GM12878 (cell line): ENCODE measurements at regions not wholly inside any gene's neighbourhood (a gene's known extent, or its start where the extent isn't known, plus 50 kb on each side); places are given as distances from the start of the nearest gene placed in this dataset.

Experiments used
- ATAC-seq: fragments of 200-7000 bp; cut with Tn5 transposase; 3 replicates; pipeline ENCODE4 v1.9.1; 2020; ENCODE audit warnings: mild to moderate bottlenecking, moderate library complexity
- BruUV-seq: library from RNA; stranded (reverse); fragments of 400-500 nt; replicated peaks from 2 replicates; lab custom pipeline; 2021; lab: Mats Ljungman, UMichigan
- CTCF ChIA-PET: fragments of 300-600 bp; sonication (Branson Sonifier 250); formaldehyde crosslinking; extraction: SDS; loops from one replicate; lab custom pipeline; 2021; ENCODE audit warnings: inconsistent platforms; lab: Yijun Ruan, JAX
- POLR2A ChIA-PET: fragments of 350-600 bp; formaldehyde crosslinking; extraction: SDS; loops from one replicate; lab custom pipeline; 2021; ENCODE audit warnings: inconsistent platforms; lab: Charles Lee
- RAD21 ChIA-PET: fragments of 300-600 bp; sonication (Branson Sonifier 250); formaldehyde crosslinking; loops from one replicate; lab custom pipeline; 2023; ENCODE audit warnings: antibody characterized with exemption; ENCODE audit not compliant: unreplicated experiment; lab: Charles Lee
- SMC1A ChIA-PET: fragments of 300-600 bp; sonication (Branson Sonifier 250); formaldehyde crosslinking; loops from one replicate; lab custom pipeline; 2023; ENCODE audit not compliant: unreplicated experiment, uncharacterized antibody; lab: Charles Lee
- DNase-seq: peaks from one replicate; pipeline ENCODE4 v3.0.0-alpha.2; 2011; ENCODE audit warnings: low read depth, low spot score
- FAIRE-seq: peaks from 3 replicates; lab custom pipeline; 2011; peaks lifted over from hg19 to GRCh38; lab: Jason Lieb, UNC
- H2AFZ ChIP-seq: 2 replicates; pipeline ENCODE4 v1.6.0; 2011; ENCODE audit warnings: low read depth, low read length, control low read depth; ENCODE audit not compliant: control insufficient read depth
- H3K27ac ChIP-seq: 2 replicates; pipeline ENCODE4 v1.5.1; 2011; ENCODE audit warnings: control low read depth; ENCODE audit not compliant: control insufficient read depth, insufficient read depth
- H3K27me3 ChIP-seq, 2 experiments: replicated peaks in 1 of 2; 2 replicates each; pipeline versions ENCODE4 v1.6.0 to v1.6.1; 2011; ENCODE audit warnings: low read length in 1 of 2; ENCODE audit not compliant: control insufficient read depth in 2 of 2, insufficient read depth in 2 of 2
- H3K36me3 ChIP-seq, 2 experiments: 2 replicates each; pipeline ENCODE4 v1.5.1; 2011; ENCODE audit warnings: low read length in 1 of 2; ENCODE audit not compliant: control insufficient read depth in 2 of 2, insufficient read depth in 2 of 2
- H3K4me1 ChIP-seq: 2 replicates; pipeline ENCODE4 v1.6.1; 2011; ENCODE audit warnings: mild to moderate bottlenecking, low read length, moderate library complexity, mixed read lengths; ENCODE audit not compliant: control insufficient read depth, insufficient read depth
- H3K4me2 ChIP-seq: 2 replicates; pipeline ENCODE4 v1.6.0; 2011; ENCODE audit warnings: control low read depth; ENCODE audit not compliant: control insufficient read depth, insufficient read depth
- H3K4me3 ChIP-seq: fragments of 200-600 bp; sonication (generic); 2 replicates; pipeline ENCODE4 v1.5.1; 2016
- H3K79me2 ChIP-seq: 2 replicates; pipeline ENCODE4 v1.6.0; 2011; ENCODE audit warnings: low read length; ENCODE audit not compliant: control insufficient read depth, insufficient read depth
- H3K9ac ChIP-seq: 2 replicates; pipeline ENCODE4 v1.8.0; 2011; ENCODE audit warnings: low read length, control low read depth, mixed read lengths; ENCODE audit not compliant: control insufficient read depth, insufficient read depth
- H3K9me3 ChIP-seq: replicated peaks from 3 replicates; pipeline ENCODE4 v1.5.1; 2011; ENCODE audit warnings: mild to moderate bottlenecking, low read length; ENCODE audit not compliant: control insufficient read depth, insufficient read depth
- H4K20me1 ChIP-seq: 2 replicates; pipeline ENCODE4 v1.6.0; 2011; ENCODE audit not compliant: control insufficient read depth, insufficient read depth
- BCLAF1 ChIP-seq: fragments of 450-650 bp; IDR thresholded peaks from 2 replicates; pipeline ENCODE4 v1.6.1; 2017; ENCODE audit warnings: antibody characterized with exemption, mild to moderate bottlenecking, moderate library complexity
- BMI1 ChIP-seq: fragments of 450-650 bp; IDR thresholded peaks from 2 replicates; pipeline ENCODE4 v1.6.1; 2016; ENCODE audit warnings: mild to moderate bottlenecking, moderate library complexity, borderline replicate concordance
- CREM ChIP-seq: IDR thresholded peaks from 2 replicates; pipeline ENCODE4 v1.6.1; 2014; ENCODE audit warnings: antibody characterized with exemption, low read depth
- GATAD2B ChIP-seq: fragments of 450-650 bp; conservative IDR thresholded peaks from 2 replicates; pipeline ENCODE4 v1.6.1; 2017; ENCODE audit warnings: low read depth, mild to moderate bottlenecking, moderate library complexity
- KAT2A ChIP-seq: conservative IDR thresholded peaks from 2 replicates; pipeline ENCODE4 v1.6.1; 2011; ENCODE audit warnings: low read depth, low read length; ENCODE audit not compliant: control insufficient read depth
- KLF5 ChIP-seq: fragments of 450-650 bp; IDR thresholded peaks from 2 replicates; pipeline ENCODE4 v1.6.1; 2014; ENCODE audit warnings: mild to moderate bottlenecking; ENCODE audit not compliant: partially characterized antibody
- NFYA ChIP-seq: IDR thresholded peaks from 2 replicates; pipeline ENCODE4 v1.6.1; 2011; ENCODE audit warnings: low read depth, mild to moderate bottlenecking, low read length, improper control_type of control experiment, borderline replicate concordance
- PML ChIP-seq: IDR thresholded peaks from 2 replicates; pipeline ENCODE4 v1.6.1; 2012; ENCODE audit warnings: low read length, inconsistent platforms
- RUNX3 ChIP-seq: IDR thresholded peaks from 2 replicates; pipeline ENCODE4 v1.6.1; 2012; ENCODE audit warnings: low read length, inconsistent platforms
- SRF ChIP-seq, 2 experiments: IDR thresholded peaks; 2 replicates each; pipeline ENCODE4 v1.6.1; 2011; ENCODE audit warnings: low read depth in 2 of 2, low read length in 2 of 2, mild to moderate bottlenecking in 1 of 2, moderate library complexity in 1 of 2
- STAT3 ChIP-seq: IDR thresholded peaks from 2 replicates; pipeline ENCODE4 v1.6.1; 2011; ENCODE audit warnings: low read depth, low read length, improper control_type of control experiment
- ZNF274 ChIP-seq: IDR thresholded peaks from one replicate; pipeline ENCODE4 v1.8.0; 2011; ENCODE audit not compliant: insufficient read length, insufficient read depth
- WGBS: methylation state at CpG from one replicate; pipeline ENCODE4 v1.1.6; 2016; ENCODE audit warnings: low lambda C conversion rate; ENCODE audit not compliant: insufficient replicate concordance, insufficient coverage; ENCODE audit errors: missing lambda C conversion rate; 5-methylcytosine and 5-hydroxymethylcytosine counted together
- in situ Hi-C: fragments of 300-500 bp; cut with MboI; formaldehyde crosslinking; loops from 9 replicates; pipeline ENCODE4 v1.14.3; 2018; ENCODE audit warnings: mixed read lengths
- intact Hi-C: fragments of 100-400 bp; cut with micrococcal nuclease; formaldehyde crosslinking; loops from one replicate; pipeline ENCODE4 v1.14.2; 2022; ENCODE audit not compliant: unreplicated experiment

GRCh38 chr3:3286014-3286413, 106.5 kb upstream of the CRBN start:
- no peak overlapping the region for H2AFZ ChIP-seq
- intact Hi-C loops (no loop called here), in situ Hi-C loops (no loop called here)
- H3K27me3 ChIP-seq: no peaks in the 10 kb centered on the region
- no peaks in the 10 kb centered on the region for H4K20me1 ChIP-seq
- POLR2A ChIA-PET: interaction anchor here (0.6 kb wide), 2 partner anchors 92 to 97 kb away, joined by 3 to 4 read pairs; no protein-coding TSS in a partner anchor
- no peak for ATAC-seq
- no peaks in the 10 kb centered on the region for H3K9me3 ChIP-seq
- H3K4me2 ChIP-seq: no peak overlapping the region
- no peak overlapping the region for H3K27ac ChIP-seq
- no TSS peak for BruUV-seq
- H3K4me1 ChIP-seq: no peaks in the 10 kb centered on the region
- SMC1A ChIA-PET: interaction anchor here (1.7 kb wide), 1 partner anchor 9 kb away, joined by 4 read pairs; no protein-coding TSS in a partner anchor
- no peak overlapping the region for H3K9ac ChIP-seq
- no peak for DNase-seq
- TF ChIP-seq GATAD2B (no peak), ZNF274 (no peak), RUNX3 (no peak), KAT2A (no peak), PML (no peak), CREM (no peak), BMI1 (no peak), KLF5 (no peak), SRF (IDR thresholded peaks at IDR 0.05; ENCODE audit: low read depth in 2 of 2, low read length in 2 of 2) (no peak), STAT3 (no peak), BCLAF1 (no peak), NFYA (no peak)
- TF ChIP-seq, all 136 proteins: peak for 0
- CTCF ChIA-PET: no interaction called here
- Histone ChIP-seq H3K79me2 (no peaks in the 10 kb centered on the region), H3K36me3 (no peaks in the 10 kb centered on the region), H3K4me3 (no peak overlapping the region)
- RAD21 ChIA-PET: interaction anchor here (0.6 kb wide), 1 partner anchor 16 kb away, joined by 4 read pairs; no protein-coding TSS in a partner anchor
- WGBS: 20% methylated on average over 2 of the region's 2 CpGs
- FAIRE-seq: no peak
